GM21367 (cell line): ENCODE measurements at regions not wholly inside any gene's neighbourhood (a gene's known extent, or its start where the extent isn't known, plus 50 kb on each side); places are given as distances from the start of the nearest gene placed in this dataset.

Source experiments
- ATAC-seq: cut with Tn5 transposase; IDR thresholded peaks from one replicate; pipeline ENCODE4 v1.9.1; 2021; ENCODE audit not compliant: unreplicated experiment

DNA sequence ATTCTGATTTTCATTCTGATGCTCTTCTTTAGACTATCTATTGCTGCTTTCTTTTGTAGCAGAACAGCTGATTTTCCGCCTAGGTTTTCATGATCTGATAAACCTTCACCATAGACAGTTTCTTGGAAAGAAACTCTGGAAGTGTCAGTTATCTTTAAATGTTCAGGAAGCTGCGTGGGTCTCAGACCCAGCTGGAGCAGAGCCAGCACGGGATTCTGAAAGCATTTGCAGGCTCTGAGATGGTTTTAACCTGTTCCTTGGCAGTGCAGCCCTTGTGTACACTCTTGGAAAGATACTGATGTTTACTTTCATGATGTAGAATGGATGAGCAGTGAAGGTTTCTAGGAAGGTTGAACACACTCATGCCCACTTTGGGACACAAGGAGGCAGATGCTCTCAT is 178.0 kb upstream of the DMRT1 start:
- no peak for ATAC-seq

GRCh38 chr9:665296-665695 is 176.2 kb upstream of the DMRT1 start:
- no peak for ATAC-seq

DNA sequence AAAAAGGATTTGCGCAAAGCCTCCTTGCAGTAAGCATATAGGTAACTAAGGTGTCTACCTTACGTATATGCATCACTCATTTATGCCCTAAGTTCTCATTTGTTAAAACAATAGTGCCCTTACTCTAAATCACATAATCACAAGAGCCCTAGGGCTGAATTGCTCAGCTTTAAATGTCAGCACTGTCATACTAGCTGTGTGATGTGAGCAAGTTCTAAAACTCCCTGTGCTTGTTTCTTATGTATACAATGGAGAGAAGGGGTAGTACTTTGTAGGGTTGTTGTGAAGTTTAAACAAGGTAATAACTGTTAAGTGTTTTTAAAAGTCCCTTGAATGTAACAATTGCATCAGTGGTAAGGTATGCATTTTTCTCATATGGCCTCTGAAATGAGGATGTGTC is 169.5 kb upstream of the DMRT1 start:
- ATAC-seq: no peak

DNA sequence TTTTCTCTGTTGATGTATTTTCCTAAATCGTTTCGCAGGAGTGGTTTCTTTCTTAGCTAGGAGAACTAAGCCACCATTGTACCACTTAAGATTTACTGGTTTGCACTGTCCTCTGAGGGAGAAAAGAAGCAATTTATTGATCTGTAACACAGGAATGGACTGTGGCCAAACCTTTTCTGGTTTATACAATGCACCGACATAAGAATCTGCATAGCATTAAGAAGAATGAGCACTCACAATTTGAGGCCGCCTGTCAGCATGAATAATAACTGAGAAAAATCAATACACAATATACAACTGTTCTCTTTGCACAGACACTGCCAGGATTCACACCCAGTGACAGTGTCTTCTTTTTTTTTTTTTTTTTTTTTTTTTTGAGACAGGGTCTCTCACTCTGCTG is 168.6 kb upstream of the DMRT1 start:
- no peak for ATAC-seq

DNA sequence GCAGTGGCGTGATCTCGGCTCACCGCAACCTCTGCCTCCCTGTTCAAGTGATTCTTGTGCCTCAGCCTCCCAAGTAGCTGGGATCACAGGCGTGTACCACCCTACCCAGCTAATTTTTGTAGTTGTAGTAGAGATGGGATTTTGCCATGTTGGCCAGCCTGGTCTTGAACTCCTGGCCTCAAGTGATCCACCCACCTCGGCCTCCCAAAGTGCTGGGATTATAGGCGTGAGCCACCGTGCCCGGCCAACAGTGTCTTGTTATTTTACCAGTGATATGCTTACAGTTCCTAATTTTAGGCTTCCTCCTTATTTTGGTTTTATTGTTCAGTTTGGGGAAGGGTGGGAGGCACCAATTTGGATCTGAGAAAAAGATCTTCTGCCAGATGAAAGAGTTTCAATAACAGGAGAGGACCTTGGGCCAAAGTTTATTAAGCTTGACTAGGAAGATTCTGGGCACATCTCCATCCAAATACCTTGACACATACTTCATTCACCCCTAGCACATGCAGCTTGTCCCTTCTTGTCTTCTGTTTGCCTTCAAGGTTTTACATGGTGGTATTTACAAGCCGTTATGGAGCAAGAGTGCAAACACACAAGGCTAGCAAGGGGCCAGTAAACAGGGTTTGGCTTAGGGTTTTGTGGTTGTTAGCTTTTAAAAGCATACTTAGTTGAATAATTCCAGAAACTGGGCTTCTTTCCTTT is 168.1 kb upstream of the DMRT1 start:
- no peak for ATAC-seq

- ATAC-seq: no peak
These were observed 167.5 kb upstream of the DMRT1 start for GRCh38 chr9:673966-674526.

DNA sequence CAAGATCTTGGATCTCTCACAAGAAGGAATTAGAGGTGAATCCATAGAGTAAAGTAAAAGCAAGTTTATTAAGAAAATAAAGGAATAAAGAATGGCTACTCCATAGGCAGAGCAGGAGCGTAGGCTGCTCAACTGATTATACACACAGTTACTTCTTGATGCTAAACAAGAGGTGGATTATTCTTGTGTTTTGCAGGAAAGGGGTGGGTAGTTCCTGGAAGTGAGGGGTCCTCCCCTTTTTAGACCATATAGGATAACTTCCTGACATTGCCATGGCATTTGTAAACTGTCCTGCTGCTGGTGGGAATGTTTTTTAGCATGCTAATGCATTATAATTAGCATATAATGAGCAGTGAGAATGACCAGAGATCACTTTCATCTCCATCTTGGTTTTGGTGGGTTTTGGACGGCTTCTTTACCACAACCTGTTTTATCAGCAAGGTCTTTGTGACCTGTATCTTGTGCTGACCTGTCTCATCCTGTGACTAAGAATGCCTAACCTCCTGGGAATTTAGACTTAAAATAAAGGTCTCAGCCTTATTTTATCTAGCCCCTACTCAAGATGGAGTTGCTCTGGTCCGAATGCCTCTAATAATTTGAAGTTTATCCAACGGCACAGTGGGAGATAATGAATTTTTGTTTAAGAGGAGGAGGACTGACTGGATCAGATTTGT is 165.7 kb upstream of the DMRT1 start:
- ATAC-seq: no peak

DNA sequence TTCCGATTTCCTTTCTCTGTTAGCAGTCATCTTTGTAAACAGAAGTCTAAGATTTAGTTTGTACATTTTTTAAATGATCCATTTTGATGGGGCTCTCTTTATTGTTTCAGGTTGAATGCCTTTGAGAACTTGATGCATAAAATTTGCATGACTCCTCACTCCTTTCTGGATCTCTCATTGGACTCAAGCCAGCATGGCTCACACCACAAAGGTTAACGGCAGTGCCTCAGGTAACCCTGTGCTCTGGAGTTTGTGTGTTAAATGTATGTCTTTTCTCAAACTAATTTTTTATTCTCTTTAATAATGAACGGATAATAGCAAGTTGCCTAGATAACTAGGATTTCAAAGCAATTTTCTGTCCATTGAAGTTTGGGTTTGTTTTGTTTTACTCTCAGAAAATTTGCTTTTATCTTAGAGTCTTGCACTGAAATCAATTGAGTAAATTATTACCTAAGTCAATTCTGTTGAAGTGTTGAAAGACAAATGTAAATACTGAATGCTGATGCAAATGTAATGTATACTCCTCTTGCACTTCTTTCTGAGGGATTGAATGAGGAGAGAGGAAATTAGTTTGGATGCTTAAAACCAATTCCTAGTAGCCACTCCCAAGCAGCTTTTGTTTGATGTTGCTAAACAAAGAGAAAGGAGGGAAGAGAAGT is 164.6 kb upstream of the DMRT1 start:
- no peak for ATAC-seq

DNA sequence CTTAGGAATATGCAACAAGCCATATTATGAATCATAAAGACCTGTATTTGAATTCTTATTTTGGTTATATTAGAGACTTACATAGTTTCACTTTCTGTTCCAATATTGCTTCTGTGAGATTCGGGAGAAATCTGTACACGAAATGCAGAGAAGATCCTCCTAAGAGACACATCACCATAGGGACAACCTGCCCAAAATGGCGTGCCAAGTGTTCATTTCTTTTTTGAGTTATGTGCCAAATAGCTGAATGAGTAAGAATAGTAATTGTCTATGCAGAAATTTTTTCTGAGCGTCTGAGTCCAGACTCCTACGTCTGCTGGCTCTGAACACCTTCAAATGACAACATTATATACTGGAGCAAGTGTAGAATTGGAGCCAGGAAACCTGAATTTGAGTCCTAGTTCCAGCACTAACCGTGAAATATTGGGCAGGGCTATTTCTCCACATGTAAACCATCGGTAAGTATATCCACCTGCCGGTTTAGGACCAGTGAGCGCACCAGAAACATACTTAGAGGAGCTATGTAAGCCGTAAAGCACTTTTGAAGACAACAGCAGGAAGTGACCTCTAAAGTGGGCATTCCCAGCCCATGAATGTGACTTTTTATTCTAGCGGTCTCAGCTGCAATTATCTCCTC is 163.9 kb upstream of the DMRT1 start:
- no peak for ATAC-seq

GRCh38 chr9:678897-679296 is 162.6 kb upstream of the DMRT1 start:
- no peak for ATAC-seq

DNA sequence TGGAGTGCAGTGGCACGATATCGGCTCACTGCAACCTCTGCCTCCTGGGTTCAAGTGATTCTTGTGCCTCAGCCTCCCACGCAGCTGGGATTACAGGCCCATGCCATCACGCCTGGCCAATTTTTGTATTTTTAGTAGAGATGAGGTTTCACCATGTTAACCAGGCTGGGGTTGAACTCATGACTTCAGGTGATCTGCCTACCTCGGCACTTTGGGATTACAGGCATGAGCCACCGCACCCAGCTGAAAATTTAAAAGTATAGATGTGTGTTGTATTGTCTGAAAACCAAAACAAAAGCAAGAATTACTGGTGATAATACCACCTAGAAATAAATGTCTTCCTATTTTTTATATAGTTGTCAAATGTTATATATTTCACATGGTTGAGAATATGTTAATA is 162.0 kb upstream of the DMRT1 start:
- no peak for ATAC-seq

GRCh38 chr9:680106-680505 is 161.4 kb upstream of the DMRT1 start:
- no peak for ATAC-seq

DNA sequence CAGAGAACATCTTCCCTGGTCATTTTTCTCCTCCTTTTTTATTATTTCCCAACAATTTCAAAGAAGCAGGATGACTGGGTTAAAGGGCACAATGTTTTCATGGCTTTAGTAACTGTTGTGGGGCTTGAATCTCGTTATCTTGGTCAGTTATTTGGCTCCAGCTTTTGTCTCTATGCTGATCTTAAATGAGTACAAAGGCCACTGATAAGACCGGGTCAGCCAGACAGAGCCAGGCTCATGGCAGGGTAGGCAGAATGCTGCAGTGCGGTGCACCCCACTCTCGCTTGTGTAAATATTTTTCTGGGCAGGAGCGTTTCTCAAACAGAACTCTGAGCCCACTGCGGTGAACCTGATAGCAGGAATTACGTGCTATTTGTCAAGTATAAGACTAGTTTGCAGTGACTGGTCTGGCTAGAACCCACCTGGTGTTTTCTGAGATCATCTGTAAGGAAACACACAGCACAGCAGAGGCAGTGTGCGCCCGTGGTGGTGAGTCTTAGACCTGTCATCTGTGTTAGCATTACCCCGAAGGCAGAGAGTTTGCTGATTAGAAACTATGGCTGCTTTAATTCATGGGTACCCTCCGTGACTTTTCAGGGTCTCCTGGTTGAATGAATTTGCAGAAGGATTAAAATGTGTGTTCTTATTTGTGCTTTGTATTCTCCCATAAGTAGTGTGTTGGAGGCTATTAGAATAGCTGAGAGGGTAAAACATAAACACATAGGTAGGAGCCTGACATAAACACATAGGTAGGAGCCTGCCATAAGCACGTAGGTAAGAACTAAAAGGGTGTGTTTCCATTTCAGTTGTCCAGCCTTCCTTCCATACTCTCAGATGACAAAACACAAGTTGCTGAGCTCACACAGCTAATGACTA is 158.6 kb upstream of the DMRT1 start:
- no peak for ATAC-seq

GRCh38 chr9:683509-684021 is 157.9 kb upstream of the DMRT1 start:
- no peak for ATAC-seq

DNA sequence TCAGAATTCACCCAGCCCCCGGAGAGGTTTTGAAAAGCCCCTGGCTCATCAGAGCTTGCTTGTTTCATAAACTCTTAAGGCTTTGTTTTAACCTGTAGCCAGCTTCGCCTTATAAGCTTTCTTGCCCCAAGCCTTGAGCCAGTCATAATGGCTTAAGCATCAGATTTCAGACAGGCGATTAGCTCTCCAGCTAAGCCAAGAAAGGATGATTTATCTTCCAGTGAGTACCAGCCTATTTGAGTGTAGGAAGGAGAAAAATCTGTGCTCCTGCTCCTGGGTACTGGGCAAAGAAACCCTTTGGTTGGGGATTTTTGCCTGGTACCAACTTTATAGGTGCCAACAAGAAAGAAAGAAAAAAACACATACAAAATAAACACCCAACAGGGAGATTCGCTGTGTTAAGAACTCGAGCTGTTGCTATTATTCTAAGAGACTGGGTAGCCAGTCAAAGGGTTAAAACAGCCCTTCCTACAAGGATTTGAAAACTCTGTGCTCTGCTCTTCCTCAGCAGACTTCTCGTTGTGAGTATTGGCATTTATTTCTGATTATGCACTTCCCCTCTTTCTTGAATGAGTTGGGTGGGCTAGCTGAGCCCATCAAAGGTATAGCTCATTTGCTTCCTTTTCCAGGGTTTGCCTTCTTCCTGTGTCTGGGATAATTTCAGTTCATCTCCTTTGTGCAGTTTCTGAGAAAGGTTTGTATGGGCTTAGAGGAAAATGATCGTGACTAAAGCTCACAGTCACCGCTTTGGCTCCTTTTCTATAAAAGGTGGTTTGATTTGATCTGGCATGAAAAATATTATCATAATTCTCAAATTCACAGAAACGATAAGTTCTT is 157.2 kb upstream of the DMRT1 start:
- no peak for ATAC-seq

DNA sequence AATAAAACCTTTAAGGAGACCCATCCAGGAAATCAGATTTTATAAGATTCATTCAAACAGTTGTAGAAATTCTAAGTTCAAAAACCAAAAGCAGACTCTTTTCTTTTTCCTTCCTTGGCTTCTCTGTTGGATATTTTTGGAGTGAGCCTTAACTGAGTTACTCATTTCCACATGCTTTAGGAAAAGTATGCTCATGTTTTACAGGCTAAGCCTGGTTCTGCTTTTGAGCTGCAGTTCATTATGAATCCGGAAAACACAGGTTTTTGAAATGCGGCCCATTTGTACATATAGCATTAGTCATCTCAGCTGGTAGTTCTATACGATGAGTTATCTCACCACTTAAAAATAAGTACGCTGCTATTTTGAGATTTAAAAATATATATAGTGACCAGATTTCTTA is 156.6 kb upstream of the DMRT1 start:
- ATAC-seq: no peak

GRCh38 chr9:686321-686813 is 155.1 kb upstream of the DMRT1 start:
- no peak for ATAC-seq

DNA sequence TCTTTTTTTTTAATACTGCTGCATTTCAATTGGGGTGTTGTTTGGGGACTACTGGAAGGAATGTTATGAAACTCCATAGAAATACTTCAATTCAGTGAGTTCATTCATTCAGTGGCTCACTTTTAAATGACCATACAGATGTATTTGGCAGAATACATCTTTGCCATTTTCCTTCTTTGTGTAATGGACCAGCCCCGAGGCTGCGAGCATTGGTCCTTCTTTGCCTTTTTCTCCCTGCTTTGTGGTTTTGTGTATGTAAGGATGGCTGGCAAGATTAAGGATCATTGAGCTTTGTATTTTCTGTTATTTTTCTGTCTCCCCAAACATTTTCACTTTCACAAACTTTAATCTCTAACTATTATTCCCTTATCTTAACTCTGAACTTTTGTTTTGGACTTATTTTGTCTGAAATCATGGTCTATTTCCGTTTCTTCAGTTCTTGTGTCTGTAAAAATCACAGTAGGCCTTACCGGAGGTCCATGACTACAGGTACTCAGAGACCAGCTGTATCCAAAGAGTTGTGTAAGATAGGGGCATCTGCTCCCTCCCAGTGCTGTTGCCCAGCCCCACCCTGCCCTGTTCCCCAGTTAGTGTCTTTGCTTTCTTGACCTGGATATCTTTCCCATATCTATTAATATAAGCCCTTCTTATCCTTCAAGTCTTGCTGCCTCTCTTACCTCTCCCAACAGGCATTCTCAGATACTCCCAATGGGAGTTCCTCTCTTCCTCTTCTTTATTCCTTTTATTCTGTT is 154.3 kb upstream of the DMRT1 start:
- ATAC-seq: no peak

- no peak for ATAC-seq
These were observed 153.5 kb upstream of the DMRT1 start for GRCh38 chr9:687994-688393.
